Occipital lobe (tissue), 1 donor: ENCODE measurements at regions not wholly inside any gene's neighbourhood (a gene's known extent, or its start where the extent isn't known, plus 50 kb on each side); places are given as distances from the start of the nearest gene placed in this dataset.

Source experiments
- DNase-seq: peaks from one replicate; lab custom pipeline; 2025; lab: John Stamatoyannopoulos, UW

DNA sequence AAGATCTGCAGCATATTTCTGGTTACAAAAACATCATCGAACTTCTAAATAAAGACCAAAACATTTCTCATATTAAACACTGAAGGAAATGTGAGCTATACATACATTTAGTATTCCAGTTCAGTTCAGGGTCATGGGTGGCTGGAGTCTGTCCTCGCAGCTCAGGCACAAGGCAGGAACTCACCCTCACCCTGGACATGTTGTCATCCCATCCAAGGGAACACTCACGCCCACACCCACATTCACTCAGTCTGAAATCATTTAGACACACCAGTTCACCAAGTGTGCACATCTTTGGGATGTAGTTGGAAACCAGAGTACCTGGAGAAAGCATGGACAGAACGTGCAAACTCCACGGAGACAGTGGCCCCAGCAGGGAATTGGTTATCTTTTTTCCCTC, 481.0 kb downstream of the RASEF start:
- no peak for DNase-seq

GRCh38 chr9:82582693-82583092, 480.2 kb downstream of the RASEF start:
- DNase-seq, result no peak

DNA sequence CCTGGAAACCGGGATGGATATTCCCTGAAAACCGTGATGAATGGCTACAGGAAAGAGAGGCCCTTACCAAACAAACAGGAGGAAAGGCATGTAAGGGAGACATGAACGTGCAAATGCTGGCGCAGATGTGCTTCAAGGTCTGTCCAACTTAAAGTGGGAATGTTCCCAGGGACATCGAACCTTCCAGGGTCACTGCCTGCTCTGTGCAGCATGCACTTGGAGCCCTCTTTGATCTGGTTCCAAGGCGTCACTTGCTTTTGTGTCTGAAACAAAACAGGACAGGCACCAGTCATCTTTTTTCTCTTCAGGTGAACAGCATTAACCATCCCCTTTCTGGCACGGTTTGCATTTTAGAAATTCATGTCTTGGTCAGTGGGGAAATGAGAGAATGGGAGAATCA, 479.4 kb downstream of the RASEF start:
- DNase-seq, result no peak

GRCh38 chr9:82584349-82584863, 478.5 kb downstream of the RASEF start:
- no peak for DNase-seq

DNA sequence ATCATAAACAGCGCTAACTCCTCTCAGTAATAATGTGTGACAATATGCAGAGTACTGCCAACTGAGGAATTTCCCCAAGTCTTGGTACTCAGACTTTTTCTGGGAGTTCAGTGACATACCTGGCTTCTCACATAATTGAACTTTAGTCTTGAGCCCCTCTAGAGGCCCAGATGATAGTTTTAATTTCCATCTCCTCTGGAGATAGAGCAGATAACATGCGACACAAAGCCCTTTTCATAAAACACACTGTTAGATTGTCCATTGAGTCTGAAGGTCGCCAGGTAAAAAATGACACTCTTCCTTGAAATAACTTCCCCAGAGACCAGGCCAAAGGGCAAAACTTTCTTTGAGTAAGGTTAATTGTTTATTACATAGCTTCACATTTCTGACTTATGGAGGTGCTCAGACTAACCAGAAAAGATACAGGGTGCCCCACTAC, 476.0 kb downstream of the RASEF start:
- no peak for DNase-seq

- no peak for DNase-seq
These were observed 474.4 kb downstream of the RASEF start for GRCh38 chr9:82588301-82589180.

DNA sequence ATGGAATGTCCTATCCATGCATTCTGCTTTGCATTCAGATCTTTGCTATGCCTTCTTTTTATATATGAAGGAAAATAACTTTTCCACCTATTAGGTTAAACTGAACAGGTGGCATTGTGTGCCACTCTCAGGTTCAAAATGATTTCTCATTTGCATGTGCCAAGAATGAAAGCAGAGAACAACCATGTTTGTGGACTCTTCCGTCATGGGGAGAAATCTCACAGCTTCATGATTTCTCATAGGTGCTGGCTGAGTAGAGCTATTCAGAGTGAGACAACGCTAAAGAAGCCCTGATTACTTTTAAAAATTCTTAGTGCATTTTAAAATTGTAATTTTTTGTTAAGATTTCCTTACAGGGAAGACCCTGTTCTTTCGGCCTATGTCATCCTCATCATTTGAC, 472.1 kb downstream of the RASEF start:
- no peak for DNase-seq

GRCh38 chr9:82593501-82593900, 469.4 kb downstream of the RASEF start:
- DNase-seq, result no peak

DNA sequence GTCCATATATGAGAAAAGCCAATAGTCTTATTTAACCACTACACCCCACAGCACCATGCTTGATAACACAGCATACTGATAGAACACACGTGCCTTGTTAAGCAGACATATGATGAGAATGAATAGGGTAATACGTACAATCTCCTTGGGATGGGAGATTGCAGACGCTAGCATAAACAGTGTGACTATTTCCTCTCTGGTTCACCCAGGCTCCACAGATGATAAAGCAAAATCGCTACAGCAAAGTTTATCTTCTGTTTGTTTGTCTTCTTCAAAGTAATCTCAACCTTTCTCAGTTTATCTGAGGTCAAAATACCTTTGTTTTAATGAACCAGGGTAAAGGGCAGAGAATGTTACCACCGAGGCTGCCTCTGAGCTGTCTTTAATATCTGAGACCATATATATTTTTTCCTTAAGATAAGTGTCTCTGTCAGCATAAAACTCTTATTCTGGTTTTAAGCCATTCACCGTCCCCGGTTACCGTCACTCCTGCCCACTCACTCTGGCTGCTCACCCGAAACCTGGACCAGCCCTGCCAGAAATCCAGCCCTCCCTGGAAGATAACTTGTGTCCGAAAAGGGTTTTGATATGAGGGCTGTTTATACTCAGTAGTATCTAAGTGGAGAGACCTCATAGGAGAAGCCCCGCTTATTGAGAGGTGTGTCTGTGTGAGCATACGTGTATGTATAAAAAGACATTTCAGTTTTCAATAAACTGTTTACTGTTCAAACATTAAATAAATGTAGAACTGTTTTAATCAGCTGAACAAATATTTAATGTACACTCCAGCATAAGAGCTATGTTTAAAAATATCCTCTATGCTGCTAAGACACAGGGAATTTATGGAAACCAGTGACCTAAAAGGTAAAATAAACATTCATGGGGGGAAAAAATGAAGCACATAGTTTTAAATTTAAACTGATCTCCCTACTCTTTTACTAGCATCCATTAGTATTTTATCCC, 465.4 kb downstream of the RASEF start:
- no peak for DNase-seq

DNA sequence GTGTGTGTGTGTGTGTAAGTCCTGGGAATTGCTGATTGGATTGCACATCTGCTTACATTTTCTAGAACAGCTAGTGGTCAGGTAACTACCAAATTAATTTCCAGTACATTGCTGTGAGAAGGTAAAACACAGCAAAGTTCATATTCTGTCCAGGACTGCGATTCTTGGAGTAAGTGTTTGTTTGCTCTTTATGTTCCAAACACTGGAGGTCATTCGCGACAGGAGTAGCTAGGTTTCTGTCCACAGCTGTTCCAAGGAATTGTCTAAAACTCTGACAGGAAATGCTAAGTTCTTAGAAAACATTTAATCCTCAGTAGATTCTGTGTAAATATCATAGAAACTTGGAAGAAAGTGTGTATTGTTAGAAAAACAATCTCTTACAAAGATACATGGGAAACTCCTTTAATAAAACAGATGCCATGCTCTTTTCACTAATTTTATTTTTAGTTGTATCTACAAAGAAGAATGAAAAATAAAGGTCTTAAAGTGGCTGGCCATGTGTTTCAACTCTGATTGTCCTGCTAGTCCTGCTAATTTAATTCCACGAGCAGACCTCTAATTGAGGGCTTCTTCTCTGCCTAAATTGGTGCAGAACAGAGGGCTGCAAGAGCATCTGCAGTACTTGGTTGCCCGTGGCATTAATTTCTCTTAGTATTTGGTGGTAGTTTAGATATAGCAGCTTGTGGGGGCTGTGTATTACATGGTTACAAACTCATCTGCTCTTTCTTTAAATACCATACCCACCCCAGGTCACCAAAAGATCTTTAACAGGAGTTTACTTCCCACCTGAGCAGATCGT, 464.5 kb downstream of the RASEF start:
- no peak for DNase-seq

DNA sequence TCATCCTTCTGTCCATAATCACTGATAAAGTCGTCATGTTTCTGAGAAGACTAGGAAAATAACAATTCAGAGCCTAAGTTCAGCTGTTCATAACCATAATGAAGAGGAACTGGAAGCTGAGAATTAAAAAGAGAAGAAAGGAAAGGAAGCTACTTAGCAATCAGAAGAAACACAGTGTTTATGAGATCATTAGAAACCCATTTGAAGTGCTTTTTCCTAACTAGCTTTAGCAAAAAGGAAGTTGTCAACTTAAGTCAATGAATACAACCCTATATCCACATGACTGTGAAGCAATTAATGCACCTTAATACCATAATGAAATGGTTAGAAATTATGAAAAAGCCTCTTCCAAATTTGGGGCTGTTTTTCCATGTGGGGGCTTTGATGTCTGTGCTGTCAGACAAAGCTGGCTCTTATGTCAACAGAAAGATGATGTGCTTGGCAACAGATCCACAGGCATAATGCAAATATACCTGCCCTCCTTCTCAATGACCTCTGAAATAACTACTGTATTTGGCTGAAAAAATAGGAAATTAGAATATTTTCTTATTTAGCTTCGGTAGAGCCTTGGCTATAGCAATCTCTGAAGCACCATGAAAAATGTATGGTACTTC, 463.5 kb downstream of the RASEF start:
- no peak for DNase-seq

DNA sequence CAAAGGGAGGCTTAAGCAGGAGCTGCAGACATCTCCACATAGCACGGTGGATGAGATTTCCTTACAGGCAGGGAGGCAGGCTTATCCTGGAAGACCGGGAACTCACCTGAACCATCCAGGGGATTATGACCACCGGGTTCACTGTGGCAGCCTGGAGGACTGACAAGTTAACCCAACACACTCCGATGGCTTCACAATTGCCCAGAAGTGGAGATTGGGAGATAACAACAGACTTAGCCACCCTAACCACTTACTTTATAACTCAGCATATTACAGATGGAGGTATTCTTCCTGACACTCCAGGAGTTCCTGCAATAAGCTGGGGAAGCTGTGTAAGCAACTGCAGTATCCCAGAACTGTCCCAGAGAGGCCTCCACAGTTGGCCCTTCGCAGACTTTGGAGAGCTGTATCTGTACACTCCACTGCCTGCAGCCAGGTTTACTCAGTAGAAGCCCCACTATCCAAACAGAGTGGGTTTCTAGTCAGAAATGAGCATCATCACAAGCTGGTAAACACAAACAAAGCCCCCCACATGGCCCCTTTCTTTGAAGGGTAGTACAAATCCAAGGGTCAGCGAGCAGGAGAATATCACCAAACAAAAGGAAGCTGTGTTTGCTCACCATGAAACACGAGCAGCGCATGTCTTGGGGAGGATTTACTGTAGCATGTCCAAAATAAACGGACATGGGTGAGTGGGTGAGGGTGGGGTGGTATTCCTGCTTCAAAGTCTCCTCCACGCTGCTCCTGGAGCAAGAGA, 462.2 kb downstream of the RASEF start:
- no peak for DNase-seq

GRCh38 chr9:82601293-82601771, 461.6 kb downstream of the RASEF start:
- DNase-seq, result no peak

DNA sequence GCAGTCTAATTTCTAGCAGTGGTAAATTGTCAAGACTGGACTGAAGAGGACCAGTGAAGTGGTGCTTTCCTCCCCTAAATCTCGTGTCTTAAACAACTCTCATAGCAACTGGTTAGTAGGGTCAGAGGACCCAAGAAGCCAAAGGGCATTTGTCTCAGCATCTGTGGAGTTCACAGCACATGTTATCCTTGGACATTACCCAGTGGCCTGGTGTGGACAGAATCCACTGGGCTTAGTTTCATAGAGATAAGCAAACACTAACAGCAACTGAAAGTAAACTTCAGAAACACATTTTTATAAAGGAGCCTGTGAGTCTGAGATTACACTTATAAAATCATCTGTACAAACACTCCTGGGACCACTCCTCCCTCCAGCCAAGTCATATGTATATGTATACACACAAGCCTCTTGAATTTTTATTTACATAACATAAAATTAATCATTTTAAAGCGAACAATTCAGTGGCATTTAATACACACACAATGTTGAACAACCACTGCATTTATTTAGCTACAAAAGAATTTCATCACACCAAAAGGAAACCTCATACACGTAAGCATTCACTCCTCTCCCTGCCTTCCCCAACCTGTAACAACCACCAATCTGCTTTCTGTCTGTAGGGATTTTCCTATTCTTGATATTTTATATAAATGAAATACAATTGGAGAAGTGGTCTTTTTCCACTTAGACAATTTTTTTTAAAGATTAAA, 457.8 kb downstream of the RASEF start:
- DNase-seq, result no peak

- DNase-seq, result no peak
These were observed 457.3 kb downstream of the RASEF start for GRCh38 chr9:82605657-82606031.

- no peak for DNase-seq
These were observed 456.9 kb downstream of the RASEF start for GRCh38 chr9:82606071-82606470.

GRCh38 chr9:82606492-82607382, 456.2 kb downstream of the RASEF start:
- peak; percentile 14 for DNase-seq

DNA sequence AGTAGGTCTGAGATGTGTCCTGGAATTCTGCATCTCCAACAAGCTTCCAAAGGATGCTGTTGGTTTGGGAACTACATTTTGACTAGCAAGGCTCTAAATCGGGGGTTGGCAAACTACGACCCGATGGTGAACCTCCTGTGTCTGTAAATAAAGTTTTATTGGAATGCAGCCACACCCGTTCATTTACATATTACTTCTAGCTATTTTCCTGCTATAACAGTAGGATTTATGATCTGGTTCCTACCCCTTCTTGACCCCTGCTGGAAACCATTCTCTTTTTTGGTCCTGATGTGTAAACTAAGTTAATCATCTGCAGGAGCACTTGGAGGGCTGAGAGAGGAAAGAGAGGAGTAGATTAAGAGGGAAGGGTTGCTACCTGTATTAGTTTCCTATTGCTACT, 454.5 kb downstream of the RASEF start:
- DNase-seq, result no peak
